OCI-LY1 (cell line): ENCODE measurements at regions not wholly inside any gene's neighbourhood (a gene's known extent, or its start where the extent isn't known, plus 50 kb on each side); places are given as distances from the start of the nearest gene placed in this dataset.

Experiments used
- H2AFZ ChIP-seq: fragments of 200-600 bp; sonication (generic), shearing (Covaris generic); 2 replicates; pipeline ENCODE4 v1.6.0; 2014; ENCODE audit warnings: antibody characterized with exemption, mild to moderate bottlenecking, low read length
- H3F3A ChIP-seq: fragments of 200-600 bp; sonication (generic), shearing (Covaris generic); 2 replicates; pipeline ENCODE4 v1.6.0; 2014; ENCODE audit warnings: mild to moderate bottlenecking, antibody characterized with exemption, low read length, moderate library complexity; ENCODE audit not compliant: insufficient read depth
- H3K27ac ChIP-seq: fragments of 200-600 bp; sonication (generic); 2 replicates; pipeline ENCODE4 v1.5.1; 2014; ENCODE audit warnings: low read length, mixed run types, mild to moderate bottlenecking, low read depth; ENCODE audit not compliant: poor library complexity, severe bottlenecking
- H3K27me3 ChIP-seq: fragments of 200-600 bp; sonication (generic); 2 replicates; pipeline ENCODE4 v1.6.0; 2014; ENCODE audit warnings: antibody characterized with exemption, mild to moderate bottlenecking, low read length, moderate library complexity; ENCODE audit not compliant: insufficient read depth
- H3K36me3 ChIP-seq: fragments of 200-600 bp; sonication (generic); 2 replicates; pipeline ENCODE4 v1.6.1; 2014; ENCODE audit warnings: mild to moderate bottlenecking, antibody characterized with exemption, low read length, moderate library complexity, mixed read lengths; ENCODE audit not compliant: insufficient read depth
- H3K4me1 ChIP-seq: fragments of 200-600 bp; sonication (generic); 2 replicates; pipeline ENCODE4 v1.5.1; 2014; ENCODE audit warnings: mild to moderate bottlenecking, low read length, moderate library complexity; ENCODE audit not compliant: insufficient read depth, severe bottlenecking
- H3K4me2 ChIP-seq: fragments of 200-600 bp; sonication (generic), shearing (Covaris generic); 2 replicates; pipeline ENCODE4 v1.6.1; 2014; ENCODE audit warnings: low read length
- H3K4me3 ChIP-seq: fragments of 200-600 bp; sonication (generic); 2 replicates; pipeline ENCODE4 v1.5.1; 2014; ENCODE audit warnings: low read length, low read depth, mild to moderate bottlenecking, mixed read lengths; ENCODE audit not compliant: poor library complexity, severe bottlenecking
- H3K79me2 ChIP-seq: fragments of 200-600 bp; shearing (Covaris generic); 2 replicates; pipeline ENCODE4 v1.6.1; 2016; ENCODE audit warnings: mixed run types, low read length, mixed read lengths; ENCODE audit not compliant: insufficient read depth
- H3K9ac ChIP-seq: fragments of 200-600 bp; sonication (generic), shearing (Covaris generic); 2 replicates; pipeline ENCODE4 v1.6.1; 2014; ENCODE audit warnings: mild to moderate bottlenecking, low read length, mixed read lengths
- H3K9me2 ChIP-seq: fragments of 200-600 bp; sonication (generic), shearing (Covaris generic); 2 replicates; pipeline ENCODE4 v1.6.1; 2014; ENCODE audit warnings: low read depth, mild to moderate bottlenecking, low read length, mixed read lengths
- H3K9me3 ChIP-seq: fragments of 200-600 bp; shearing (Covaris generic); 2 replicates; pipeline ENCODE4 v1.6.1; 2014; ENCODE audit warnings: low read length, mixed read lengths
- H4K20me1 ChIP-seq: fragments of 200-600 bp; sonication (generic), shearing (Covaris generic); 2 replicates; pipeline ENCODE4 v1.6.0; 2016; ENCODE audit warnings: mild to moderate bottlenecking, low read length; ENCODE audit not compliant: insufficient read depth
- EZH2 ChIP-seq: fragments of 200-600 bp; sonication (generic), shearing (Covaris generic); IDR thresholded peaks from 2 replicates; pipeline ENCODE4 v1.8.0; 2017; ENCODE audit warnings: borderline replicate concordance, mixed run types, mild to moderate bottlenecking, antibody characterized with exemption, low read length, moderate library complexity, mixed read lengths
- TF ChIP-seq, protein P1 (sequence below): fragments of 200-600 bp; sonication (generic), shearing (Covaris generic); IDR thresholded peaks from 2 replicates; pipeline ENCODE4 v1.5.1; 2017; ENCODE audit warnings: mild to moderate bottlenecking, antibody characterized with exemption, low read length, moderate library complexity, mixed read lengths

DNA sequence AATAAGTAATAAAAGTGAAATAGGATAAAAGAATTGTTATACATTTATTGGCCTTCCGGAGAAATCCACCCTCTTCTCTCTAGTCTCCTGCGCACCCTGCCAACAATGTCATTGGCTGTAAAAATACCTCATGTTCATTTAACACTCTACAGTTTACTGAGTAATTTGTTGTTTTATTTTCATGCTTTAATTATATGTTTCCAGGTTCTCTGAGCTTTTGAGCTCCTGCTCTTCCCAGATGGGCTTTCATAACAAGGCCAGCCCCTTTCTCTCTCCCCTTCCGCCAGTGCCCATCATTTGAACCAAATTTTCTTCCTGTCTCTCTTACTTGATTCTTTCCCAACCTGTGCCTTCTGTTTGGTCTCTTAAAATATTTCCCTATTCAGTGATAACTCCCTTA is 144.6 kb upstream of the PRSS1 start:
- Histone ChIP-seq H3K4me1 (no peaks in the 10 kb centered on the region), H3K79me2 (no peaks in the 10 kb centered on the region)

DNA sequence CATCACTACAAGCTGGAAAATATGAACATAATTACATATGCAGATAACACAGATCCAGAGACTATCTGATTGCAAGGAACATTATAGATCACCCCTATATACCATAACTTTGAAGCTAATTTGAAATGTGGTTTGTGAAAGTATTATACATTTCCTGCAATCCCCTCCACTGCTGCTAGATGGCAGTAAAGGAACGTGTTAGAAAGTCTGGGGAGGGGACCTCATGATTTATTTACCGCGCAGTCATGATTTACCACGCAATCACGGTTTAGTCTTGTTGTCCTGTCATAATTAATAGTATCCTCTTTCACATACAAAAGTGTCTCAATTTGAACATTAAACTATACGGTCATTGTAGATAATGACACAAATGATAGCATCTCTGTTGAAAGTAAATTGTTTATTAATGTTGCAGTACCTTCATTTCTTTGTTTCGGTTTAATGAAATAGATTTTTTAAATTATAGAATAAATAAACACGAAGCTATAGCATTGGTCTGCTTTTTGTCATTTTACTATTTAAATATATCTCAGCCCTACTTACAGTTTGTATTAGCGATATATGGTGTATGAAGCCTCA is 145.3 kb upstream of the PRSS1 start:
- H3K4me2 ChIP-seq, result no peak overlapping the region
- H3K9me3 ChIP-seq, result no peaks in the 10 kb centered on the region
- no peak for TF ChIP-seq EZH2
- TF ChIP-seq, protein P1, sequence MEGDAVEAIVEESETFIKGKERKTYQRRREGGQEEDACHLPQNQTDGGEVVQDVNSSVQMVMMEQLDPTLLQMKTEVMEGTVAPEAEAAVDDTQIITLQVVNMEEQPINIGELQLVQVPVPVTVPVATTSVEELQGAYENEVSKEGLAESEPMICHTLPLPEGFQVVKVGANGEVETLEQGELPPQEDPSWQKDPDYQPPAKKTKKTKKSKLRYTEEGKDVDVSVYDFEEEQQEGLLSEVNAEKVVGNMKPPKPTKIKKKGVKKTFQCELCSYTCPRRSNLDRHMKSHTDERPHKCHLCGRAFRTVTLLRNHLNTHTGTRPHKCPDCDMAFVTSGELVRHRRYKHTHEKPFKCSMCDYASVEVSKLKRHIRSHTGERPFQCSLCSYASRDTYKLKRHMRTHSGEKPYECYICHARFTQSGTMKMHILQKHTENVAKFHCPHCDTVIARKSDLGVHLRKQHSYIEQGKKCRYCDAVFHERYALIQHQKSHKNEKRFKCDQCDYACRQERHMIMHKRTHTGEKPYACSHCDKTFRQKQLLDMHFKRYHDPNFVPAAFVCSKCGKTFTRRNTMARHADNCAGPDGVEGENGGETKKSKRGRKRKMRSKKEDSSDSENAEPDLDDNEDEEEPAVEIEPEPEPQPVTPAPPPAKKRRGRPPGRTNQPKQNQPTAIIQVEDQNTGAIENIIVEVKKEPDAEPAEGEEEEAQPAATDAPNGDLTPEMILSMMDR, result peak; percentile 97
- no peaks in the 10 kb centered on the region for H3K36me3 ChIP-seq
- H3K9ac ChIP-seq, result no peak overlapping the region
- no peaks in the 10 kb centered on the region for H3K4me1 ChIP-seq
- H3F3A ChIP-seq, result no peaks in the 10 kb centered on the region
- H3K79me2 ChIP-seq, result no peaks in the 10 kb centered on the region
- no peak overlapping the region for H3K27ac ChIP-seq
- no peaks in the 10 kb centered on the region for H3K9me2 ChIP-seq
- no peaks in the 10 kb centered on the region for H4K20me1 ChIP-seq
- H3K27me3 ChIP-seq, result no peaks in the 10 kb centered on the region
- H2AFZ ChIP-seq, result no peak overlapping the region
- H3K4me3 ChIP-seq, result no peak overlapping the region

More for the DNA sequence above, 144.6 kb upstream of the PRSS1 start:
- no peaks in the 10 kb centered on the region for H3K27me3 ChIP-seq
- H3F3A ChIP-seq, result no peaks in the 10 kb centered on the region
- H3K9ac ChIP-seq, result no peak overlapping the region
- no peaks in the 10 kb centered on the region for H3K36me3 ChIP-seq
- H3K27ac ChIP-seq, result no peak overlapping the region
- no peaks in the 10 kb centered on the region for H3K9me3 ChIP-seq
- H3K4me3 ChIP-seq, result no peak overlapping the region
- TF ChIP-seq, protein P1, result no peak
- TF ChIP-seq EZH2, result no peak
- no peaks in the 10 kb centered on the region for H4K20me1 ChIP-seq
- H3K4me2 ChIP-seq, result no peak overlapping the region
- no peak overlapping the region for H2AFZ ChIP-seq
- no peaks in the 10 kb centered on the region for H3K9me2 ChIP-seq

GRCh38 chr7:142602756-142603155 is 146.5 kb upstream of the PRSS1 start:
- TF ChIP-seq EZH2, result no peak
- TF ChIP-seq, protein P1, result no peak
- H3K36me3 ChIP-seq, result no peaks in the 10 kb centered on the region
- no peaks in the 10 kb centered on the region for H3K79me2 ChIP-seq
- H3K9me3 ChIP-seq, result no peaks in the 10 kb centered on the region
- H3K4me1 ChIP-seq, result no peaks in the 10 kb centered on the region
- no peak overlapping the region for H3K4me2 ChIP-seq
- H3K9ac ChIP-seq, result no peak overlapping the region
- no peaks in the 10 kb centered on the region for H3K27me3 ChIP-seq
- H3F3A ChIP-seq, result no peaks in the 10 kb centered on the region
- H2AFZ ChIP-seq, result no peak overlapping the region
- no peak overlapping the region for H3K27ac ChIP-seq
- H4K20me1 ChIP-seq, result no peaks in the 10 kb centered on the region
- no peak overlapping the region for H3K4me3 ChIP-seq
- no peaks in the 10 kb centered on the region for H3K9me2 ChIP-seq
